ENCODE measurements at regions not wholly inside any gene's neighbourhood (a gene's known extent, or its start where the extent isn't known, plus 50 kb on each side); places are given as distances from the start of the nearest gene placed in this dataset.

GRCh38 chr5:56585999-56586691, 229.2 kb upstream of the MAP3K1 start:
- no peak for DNase-seq

GRCh38 chr5:56585461-56585860, 229.9 kb upstream of the MAP3K1 start:
- peak; percentile 38 for DNase-seq

- no peak for DNase-seq
Measured at GRCh38 chr5:56581426-56581825, 233.9 kb upstream of the MAP3K1 start.

- DNase-seq = no peak
Measured at GRCh38 chr5:56580864-56581263, 234.5 kb upstream of the MAP3K1 start.

GRCh38 chr5:56575821-56576220, 239.5 kb upstream of the MAP3K1 start:
- DNase-seq = no peak

GRCh38 chr5:56574778-56575177, 240.6 kb upstream of the MAP3K1 start:
- no peak for DNase-seq

- peak; percentile 80 for DNase-seq
Measured at GRCh38 chr5:56569566-56569965, 245.8 kb upstream of the MAP3K1 start.

GRCh38 chr5:56569076-56569475, 246.3 kb upstream of the MAP3K1 start:
- no peak for DNase-seq

GRCh38 chr5:56567278-56567677, 248.1 kb upstream of the MAP3K1 start:
- DNase-seq = no peak

GRCh38 chr5:56566374-56567249, 248.7 kb upstream of the MAP3K1 start:
- DNase-seq = no peak

GRCh38 chr5:56565644-56566043, 249.7 kb upstream of the MAP3K1 start:
- no peak for DNase-seq

- no peak for DNase-seq
Measured at GRCh38 chr5:56565283-56565615, 250.1 kb upstream of the MAP3K1 start.

- peak; percentile 52 for DNase-seq
Measured at GRCh38 chr5:56564541-56565282, 250.6 kb upstream of the MAP3K1 start.

- no peak for DNase-seq
Measured at GRCh38 chr5:56561455-56561854, 253.9 kb upstream of the MAP3K1 start.

- no peak for DNase-seq
Measured at GRCh38 chr5:56558131-56558745, 257.1 kb upstream of the MAP3K1 start.

GRCh38 chr5:56557198-56557597, 258.2 kb upstream of the MAP3K1 start:
- no peak for DNase-seq

- peak; percentile 25 for DNase-seq
Measured at GRCh38 chr5:56552612-56553268, 262.6 kb upstream of the MAP3K1 start.

- no peak for DNase-seq
Measured at GRCh38 chr5:56550227-56550626, 265.1 kb upstream of the MAP3K1 start.

GRCh38 chr5:56549096-56549886, 266.1 kb upstream of the MAP3K1 start:
- no peak for DNase-seq

GRCh38 chr5:56545016-56545415, 270.3 kb upstream of the MAP3K1 start:
- no peak for DNase-seq
